Naive B cell (primary cell): ENCODE measurements at regions not wholly inside any gene's neighbourhood (a gene's known extent, or its start where the extent isn't known, plus 50 kb on each side); places are given as distances from the start of the nearest gene placed in this dataset.

Experiments
- ATAC-seq, 2 donors: fragments of 150-1000 bp; cut with Tn5 transposase; 2 replicates each; pipeline ENCODE4 v1.10.0; 2021; ENCODE audit warnings: low read depth in 2 of 2, mild to moderate bottlenecking in 2 of 2, moderate library complexity in 2 of 2
- DNase-seq: peaks from one replicate; pipeline ENCODE4 v3.0.0; 2022
- H3K27ac Mint-ChIP-seq, 6 donors: one replicate each; pipeline ENCODE4 v1.8.0; 2020 to 2022; ENCODE audit warnings: mild to moderate bottlenecking in 6 of 6, mixed read lengths in 6 of 6, moderate library complexity in 5 of 6, inconsistent platforms in 2 of 6
- H3K27me3 Mint-ChIP-seq, 3 donors: one replicate each; pipeline ENCODE4 v1.8.0; 2021 to 2022; ENCODE audit warnings: mixed read lengths in 3 of 3, mild to moderate bottlenecking in 1 of 3
- H3K36me3 Mint-ChIP-seq, 2 donors: one replicate each; pipeline ENCODE4 v1.8.0; 2020 to 2022; ENCODE audit warnings: mixed read lengths in 2 of 2, inconsistent platforms in 1 of 2, mild to moderate bottlenecking in 1 of 2
- H3K4me1 Mint-ChIP-seq, 3 donors: one replicate each; pipeline ENCODE4 v1.8.0; 2020 to 2022; ENCODE audit warnings: mixed read lengths in 3 of 3, inconsistent platforms in 1 of 3, mild to moderate bottlenecking in 1 of 3, moderate library complexity in 1 of 3
- H3K4me3 Mint-ChIP-seq, 8 donors: one replicate each; pipeline ENCODE4 v1.8.0; 2020 to 2022; ENCODE audit warnings: mild to moderate bottlenecking in 8 of 8, mixed read lengths in 8 of 8, moderate library complexity in 8 of 8, inconsistent platforms in 2 of 8
- H3K9me3 Mint-ChIP-seq, 7 donors: one replicate each; pipeline ENCODE4 v1.8.0; 2020 to 2022; ENCODE audit warnings: mixed read lengths in 7 of 7, mild to moderate bottlenecking in 5 of 7, inconsistent platforms in 2 of 7, moderate library complexity in 1 of 7

- Mint-ChIP-seq H3K36me3 (no peaks in the 10 kb centered on the region), H3K9me3 (no peaks in the 10 kb centered on the region), H3K4me3 (no peak overlapping the region), H3K4me1 (peaks cover 0 to 3% (median 0%) of the 10 kb centered on the region in 3 donors), H3K27me3 (peaks cover 0 to 20% (median 19%) of the 10 kb centered on the region in 3 donors), H3K27ac (peak overlapping the region in 1 of 6 donors; percentile 53)
- ATAC-seq (no peak), DNase-seq (no peak)
These were observed 179.0 kb upstream of the NECTIN1 start for GRCh38 chr11:119907878-119908572.

- Mint-ChIP-seq H3K4me3 (no peak overlapping the region), H3K27ac (no peak overlapping the region), H3K9me3 (no peaks in the 10 kb centered on the region), H3K36me3 (no peaks in the 10 kb centered on the region), H3K4me1 (peaks cover 0 to 3% (median 0%) of the 10 kb centered on the region in 3 donors), H3K27me3 (peaks cover 0 to 20% (median 19%) of the 10 kb centered on the region in 3 donors)
- DNase-seq, result no peak
- no peak for ATAC-seq
These were observed 178.3 kb upstream of the NECTIN1 start for GRCh38 chr11:119907122-119907851.

- ATAC-seq (no peak), DNase-seq (no peak)
- H3K4me3 Mint-ChIP-seq, result no peak overlapping the region
- peaks cover 0 to 20% (median 19%) of the 10 kb centered on the region in 3 donors for H3K27me3 Mint-ChIP-seq
- H3K4me1 Mint-ChIP-seq, result peaks cover 0 to 3% (median 0%) of the 10 kb centered on the region in 3 donors
- no peaks in the 10 kb centered on the region for H3K36me3 Mint-ChIP-seq
- no peak overlapping the region for H3K27ac Mint-ChIP-seq
- H3K9me3 Mint-ChIP-seq, result no peaks in the 10 kb centered on the region
These were observed 177.4 kb upstream of the NECTIN1 start for GRCh38 chr11:119906376-119906775.

- DNase-seq, result no peak
- Mint-ChIP-seq H3K4me1 (peaks cover 0 to 3% (median 0%) of the 10 kb centered on the region in 3 donors), H3K36me3 (no peaks in the 10 kb centered on the region), H3K27me3 (peaks cover 0 to 19% (median 15%) of the 10 kb centered on the region in 3 donors), H3K9me3 (no peaks in the 10 kb centered on the region), H3K4me3 (no peak overlapping the region), H3K27ac (no peak overlapping the region)
- ATAC-seq, result no peak
These were observed 176.2 kb upstream of the NECTIN1 start for GRCh38 chr11:119905162-119905561.

- peaks cover 0 to 3% (median 0%) of the 10 kb centered on the region in 3 donors for H3K4me1 Mint-ChIP-seq
- H3K9me3 Mint-ChIP-seq, result no peaks in the 10 kb centered on the region
- H3K36me3 Mint-ChIP-seq, result no peaks in the 10 kb centered on the region
- peaks cover 0 to 19% (median 12%) of the 10 kb centered on the region in 3 donors for H3K27me3 Mint-ChIP-seq
- H3K27ac Mint-ChIP-seq, result no peak overlapping the region
- DNase-seq (no peak), ATAC-seq (no peak)
- H3K4me3 Mint-ChIP-seq, result no peak overlapping the region
These were observed 175.6 kb upstream of the NECTIN1 start for GRCh38 chr11:119904531-119905035.

GRCh38 chr11:119903821-119904220 is 174.8 kb upstream of the NECTIN1 start:
- no peak overlapping the region for H3K4me3 Mint-ChIP-seq
- peaks cover 0 to 19% (median 8%) of the 10 kb centered on the region in 3 donors for H3K27me3 Mint-ChIP-seq
- H3K36me3 Mint-ChIP-seq, result no peaks in the 10 kb centered on the region
- H3K4me1 Mint-ChIP-seq, result peaks cover 0 to 3% (median 0%) of the 10 kb centered on the region in 3 donors
- no peaks in the 10 kb centered on the region for H3K9me3 Mint-ChIP-seq
- no peak for DNase-seq
- no peak overlapping the region for H3K27ac Mint-ChIP-seq
- no peak for ATAC-seq

GRCh38 chr11:119903389-119903788 is 174.4 kb upstream of the NECTIN1 start:
- Mint-ChIP-seq H3K27me3 (peaks cover 0 to 18% (median 8%) of the 10 kb centered on the region in 3 donors), H3K36me3 (no peaks in the 10 kb centered on the region), H3K27ac (no peak overlapping the region), H3K4me1 (peaks cover 0 to 3% (median 0%) of the 10 kb centered on the region in 3 donors), H3K9me3 (no peaks in the 10 kb centered on the region), H3K4me3 (no peak overlapping the region)
- ATAC-seq, result no peak
- no peak for DNase-seq

- Mint-ChIP-seq H3K4me1 (no peaks in the 10 kb centered on the region), H3K9me3 (no peaks in the 10 kb centered on the region), H3K27me3 (peaks cover 0 to 12% (median 8%) of the 10 kb centered on the region in 3 donors), H3K27ac (no peak overlapping the region), H3K36me3 (no peaks in the 10 kb centered on the region), H3K4me3 (no peak overlapping the region)
- ATAC-seq, result no peak
- DNase-seq, result no peak
These were observed 173.7 kb upstream of the NECTIN1 start for GRCh38 chr11:119902656-119903231.

GRCh38 chr11:119901657-119902577 is 172.9 kb upstream of the NECTIN1 start:
- H3K27ac Mint-ChIP-seq, result no peak overlapping the region
- ATAC-seq, result no peak
- H3K9me3 Mint-ChIP-seq, result no peaks in the 10 kb centered on the region
- no peaks in the 10 kb centered on the region for H3K4me1 Mint-ChIP-seq
- peaks cover 0 to 5% (median 5%) of the 10 kb centered on the region in 3 donors for H3K27me3 Mint-ChIP-seq
- H3K36me3 Mint-ChIP-seq, result no peaks in the 10 kb centered on the region
- no peak for DNase-seq
- H3K4me3 Mint-ChIP-seq, result no peak overlapping the region

GRCh38 chr11:119899997-119900396 is 171.0 kb upstream of the NECTIN1 start:
- H3K9me3 Mint-ChIP-seq, result no peaks in the 10 kb centered on the region
- peaks cover 0 to 11% (median 0%) of the 10 kb centered on the region in 3 donors for H3K4me1 Mint-ChIP-seq
- ATAC-seq (no peak), DNase-seq (no peak)
- no peaks in the 10 kb centered on the region for H3K27me3 Mint-ChIP-seq
- H3K27ac Mint-ChIP-seq, result no peak overlapping the region
- no peak overlapping the region for H3K4me3 Mint-ChIP-seq
- no peaks in the 10 kb centered on the region for H3K36me3 Mint-ChIP-seq

GRCh38 chr11:119897576-119897975 is 168.6 kb upstream of the NECTIN1 start:
- no peak overlapping the region for H3K4me3 Mint-ChIP-seq
- ATAC-seq, result no peak
- peaks cover 0 to 13% (median 0%) of the 10 kb centered on the region in 3 donors for H3K4me1 Mint-ChIP-seq
- no peak for DNase-seq
- H3K27ac Mint-ChIP-seq, result peak overlapping the region in 1 of 6 donors; percentile 10
- H3K36me3 Mint-ChIP-seq, result no peaks in the 10 kb centered on the region
- H3K27me3 Mint-ChIP-seq, result no peaks in the 10 kb centered on the region
- H3K9me3 Mint-ChIP-seq, result no peaks in the 10 kb centered on the region

GRCh38 chr11:119897046-119897440 is 168.0 kb upstream of the NECTIN1 start:
- no peak overlapping the region for H3K4me3 Mint-ChIP-seq
- DNase-seq (no peak), ATAC-seq (no peak)
- no peaks in the 10 kb centered on the region for H3K27me3 Mint-ChIP-seq
- H3K4me1 Mint-ChIP-seq, result peaks cover 0 to 13% (median 0%) of the 10 kb centered on the region in 3 donors
- H3K27ac Mint-ChIP-seq, result no peak overlapping the region
- H3K9me3 Mint-ChIP-seq, result no peaks in the 10 kb centered on the region
- H3K36me3 Mint-ChIP-seq, result no peaks in the 10 kb centered on the region
